Trophoblast cell (in vitro differentiated cells and primary cell): ENCODE measurements at regions not wholly inside any gene's neighbourhood (a gene's known extent, or its start where the extent isn't known, plus 50 kb on each side); places are given as distances from the start of the nearest gene placed in this dataset.

ENCODE experiments used
- DNase-seq, 2 donors: peaks; one replicate each; pipeline ENCODE4 v3.0.0-alpha.2; 2016
- H2AFZ ChIP-seq: 2 replicates; pipeline ENCODE4 v1.6.1; 2013; ENCODE audit warnings: low read length, moderate library complexity, mild to moderate bottlenecking; ENCODE audit not compliant: insufficient read depth, poor library complexity
- H2AK5ac ChIP-seq: 2 replicates; pipeline ENCODE4 v1.6.1; 2013; ENCODE audit warnings: mild to moderate bottlenecking, low read length
- H2BK120ac ChIP-seq: 2 replicates; pipeline ENCODE4 v1.6.1; 2013; ENCODE audit warnings: low read length, mild to moderate bottlenecking, moderate library complexity; ENCODE audit not compliant: insufficient read depth, poor library complexity
- H2BK12ac ChIP-seq: 2 replicates; pipeline ENCODE4 v1.6.1; 2013; ENCODE audit warnings: mild to moderate bottlenecking, low read length, moderate library complexity
- H2BK5ac ChIP-seq: 2 replicates; pipeline ENCODE4 v1.6.1; 2013; ENCODE audit warnings: low read length, low read depth, moderate library complexity, mild to moderate bottlenecking; ENCODE audit not compliant: poor library complexity
- H3K14ac ChIP-seq: 2 replicates; pipeline ENCODE4 v1.6.1; 2013; ENCODE audit warnings: mild to moderate bottlenecking, low read length
- H3K18ac ChIP-seq: 2 replicates; pipeline ENCODE4 v1.6.1; 2013; ENCODE audit warnings: mild to moderate bottlenecking, low read length
- H3K23ac ChIP-seq: 2 replicates; pipeline ENCODE4 v1.6.1; 2013; ENCODE audit warnings: low read length
- H3K27ac ChIP-seq: 2 replicates; pipeline ENCODE4 v1.5.1; 2013; ENCODE audit warnings: low read depth, mild to moderate bottlenecking, inconsistent platforms, low read length, moderate library complexity
- H3K27me3 ChIP-seq: 2 replicates; pipeline ENCODE4 v1.6.1; 2013; ENCODE audit warnings: inconsistent platforms, mild to moderate bottlenecking, low read length, moderate library complexity; ENCODE audit not compliant: insufficient read depth
- H3K36me3 ChIP-seq, 2 experiments: 1 replicate in 1 of 2; 2 replicates in 1 of 2; pipeline ENCODE4 v1.6.1; 2013; ENCODE audit warnings: low read length in 2 of 2, mild to moderate bottlenecking in 2 of 2, moderate library complexity in 1 of 2; ENCODE audit not compliant: insufficient read depth in 2 of 2, control insufficient read depth in 1 of 2
- H3K4ac ChIP-seq: 2 replicates; pipeline ENCODE4 v1.6.1; 2013; ENCODE audit warnings: low read depth, mild to moderate bottlenecking, low read length, moderate library complexity
- H3K4me1 ChIP-seq, 2 experiments: 1 replicate in 1 of 2; 2 replicates in 1 of 2; pipeline ENCODE4 v1.6.1; 2013; ENCODE audit warnings: low read length in 2 of 2, mild to moderate bottlenecking in 2 of 2, moderate library complexity in 1 of 2; ENCODE audit not compliant: insufficient read depth in 2 of 2, control insufficient read depth in 1 of 2
- H3K4me2 ChIP-seq: 2 replicates; pipeline ENCODE4 v1.6.1; 2013; ENCODE audit warnings: inconsistent platforms, mild to moderate bottlenecking, low read length, moderate library complexity
- H3K4me3 ChIP-seq: 2 replicates; pipeline ENCODE4 v1.5.1; 2013; ENCODE audit warnings: mild to moderate bottlenecking, low read depth, low read length, inconsistent platforms
- H3K79me1 ChIP-seq: one replicate; pipeline ENCODE4 v1.6.1; 2013; ENCODE audit warnings: low read length
- H3K79me2 ChIP-seq: 2 replicates; pipeline ENCODE4 v1.6.1; 2013; ENCODE audit warnings: low read length, mild to moderate bottlenecking; ENCODE audit not compliant: control insufficient read depth, insufficient read depth, poor library complexity
- H3K9ac ChIP-seq: 2 replicates; pipeline ENCODE4 v1.6.1; 2013; ENCODE audit warnings: mild to moderate bottlenecking, low read length
- H3K9me3 ChIP-seq: 2 replicates; pipeline ENCODE4 v1.6.1; 2013; ENCODE audit warnings: low read depth, mild to moderate bottlenecking, control low read depth, inconsistent platforms, low read length; ENCODE audit not compliant: insufficient read depth
- H4K12ac ChIP-seq: 2 replicates; pipeline ENCODE4 v1.6.1; 2013; ENCODE audit warnings: low read depth, mild to moderate bottlenecking, low read length, moderate library complexity
- H4K8ac ChIP-seq: 2 replicates; pipeline ENCODE4 v1.6.1; 2013; ENCODE audit warnings: low read depth, mild to moderate bottlenecking, low read length, moderate library complexity
- H4K91ac ChIP-seq: one replicate; pipeline ENCODE4 v1.6.1; 2013; ENCODE audit warnings: low read depth, mild to moderate bottlenecking, low read length, moderate library complexity
- WGBS: extraction: QIAGEN DNeasy Blood & Tissue Kit; methylation state at CpG from one replicate; pipeline ENCODE4 v1.1.7; 2013; ENCODE audit warnings: missing lambda C conversion rate; ENCODE audit not compliant: insufficient read length, insufficient coverage; ENCODE audit errors: extremely low coverage; 5-methylcytosine and 5-hydroxymethylcytosine counted together

GRCh38 chr10:30542895-30543288, 86.7 kb downstream of the LYZL2 start:
- Histone ChIP-seq H3K79me2 (no peaks in the 10 kb centered on the region), H2BK5ac (no peak overlapping the region), H2BK12ac (no peak overlapping the region), H3K18ac (no peak overlapping the region), H3K4me3 (no peak overlapping the region), H3K4me2 (no peak overlapping the region), H2BK120ac (no peak overlapping the region), H3K27me3 (no peaks in the 10 kb centered on the region), H4K8ac (no peak overlapping the region), H3K36me3 (no peaks in the 10 kb centered on the region), H3K4ac (no peak overlapping the region), H3K27ac (no peak overlapping the region), H2AK5ac (no peak overlapping the region), H3K4me1 (peaks cover 1% of the 10 kb centered on the region in 2 experiments), H3K23ac (no peak overlapping the region), H3K14ac (no peak overlapping the region), H3K9ac (no peak overlapping the region), H3K9me3 (no peaks in the 10 kb centered on the region), H4K91ac (no peak overlapping the region), H3K79me1 (no peaks in the 10 kb centered on the region), H4K12ac (no peak overlapping the region), H2AFZ (no peak overlapping the region)
- no peak for DNase-seq
- WGBS = no CpG with 5 or more reads among the region's 3 CpGs

- Histone ChIP-seq H3K23ac (no peak overlapping the region), H2BK12ac (no peak overlapping the region), H3K14ac (no peak overlapping the region), H2AK5ac (no peak overlapping the region), H2AFZ (no peak overlapping the region), H2BK120ac (no peak overlapping the region), H3K36me3 (no peaks in the 10 kb centered on the region), H3K27me3 (no peaks in the 10 kb centered on the region), H3K4me2 (no peak overlapping the region), H4K8ac (no peak overlapping the region), H3K9me3 (no peaks in the 10 kb centered on the region), H4K91ac (no peak overlapping the region), H3K4me3 (no peak overlapping the region), H4K12ac (no peak overlapping the region), H3K18ac (no peak overlapping the region), H2BK5ac (no peak overlapping the region), H3K79me1 (no peaks in the 10 kb centered on the region), H3K79me2 (no peaks in the 10 kb centered on the region), H3K4me1 (peaks cover 1 to 2% of the 10 kb centered on the region in 2 experiments), H3K4ac (no peak overlapping the region), H3K9ac (no peak overlapping the region), H3K27ac (no peak overlapping the region)
- WGBS = no CpG with 5 or more reads among the region's 14 CpGs
- DNase-seq = peak in 1 of 2 donors; percentile 43
Observed at GRCh38 chr10:30542001-30542894, 87.3 kb downstream of the LYZL2 start.

- Histone ChIP-seq H2BK12ac (no peak overlapping the region), H3K4me2 (no peak overlapping the region), H2BK5ac (no peak overlapping the region), H3K79me2 (no peaks in the 10 kb centered on the region), H3K4me1 (peaks cover 1 to 2% of the 10 kb centered on the region in 2 experiments), H3K27ac (no peak overlapping the region), H3K9ac (no peak overlapping the region), H4K12ac (no peak overlapping the region), H3K14ac (no peak overlapping the region), H2AFZ (no peak overlapping the region), H3K27me3 (no peaks in the 10 kb centered on the region), H3K9me3 (no peaks in the 10 kb centered on the region), H4K8ac (no peak overlapping the region), H4K91ac (no peak overlapping the region), H3K23ac (no peak overlapping the region), H3K36me3 (no peaks in the 10 kb centered on the region), H3K79me1 (no peaks in the 10 kb centered on the region), H3K4me3 (no peak overlapping the region), H2BK120ac (no peak overlapping the region), H3K4ac (no peak overlapping the region), H2AK5ac (no peak overlapping the region), H3K18ac (no peak overlapping the region)
- DNase-seq = peak in 1 of 2 donors; percentile 68
- no CpG with 5 or more reads among the region's 2 CpGs for WGBS
Observed at GRCh38 chr10:30540276-30540675, 89.3 kb downstream of the LYZL2 start.

- Histone ChIP-seq H4K12ac (no peak overlapping the region), H4K8ac (no peak overlapping the region), H3K14ac (no peak overlapping the region), H3K9ac (no peak overlapping the region), H3K4me1 (peaks cover 1 to 2% of the 10 kb centered on the region in 2 experiments), H3K4me2 (no peak overlapping the region), H3K23ac (no peak overlapping the region), H2BK120ac (no peak overlapping the region), H2AK5ac (no peak overlapping the region), H3K18ac (no peak overlapping the region), H3K79me1 (no peaks in the 10 kb centered on the region), H4K91ac (no peak overlapping the region), H2BK5ac (no peak overlapping the region), H3K9me3 (no peaks in the 10 kb centered on the region), H3K36me3 (no peaks in the 10 kb centered on the region), H2AFZ (no peak overlapping the region), H3K79me2 (no peaks in the 10 kb centered on the region), H3K4me3 (no peak overlapping the region), H3K4ac (no peak overlapping the region), H3K27ac (no peak overlapping the region), H3K27me3 (no peaks in the 10 kb centered on the region), H2BK12ac (no peak overlapping the region)
- DNase-seq = peak; percentile 32 to 82
- WGBS = no CpG with 5 or more reads among the region's 4 CpGs
Observed at GRCh38 chr10:30538086-30538485, 91.5 kb downstream of the LYZL2 start.
